ENCODE measurements at regions not wholly inside any gene's neighbourhood (a gene's known extent, or its start where the extent isn't known, plus 50 kb on each side); places are given as distances from the start of the nearest gene placed in this dataset.

- TF ChIP-seq, protein P1, sequence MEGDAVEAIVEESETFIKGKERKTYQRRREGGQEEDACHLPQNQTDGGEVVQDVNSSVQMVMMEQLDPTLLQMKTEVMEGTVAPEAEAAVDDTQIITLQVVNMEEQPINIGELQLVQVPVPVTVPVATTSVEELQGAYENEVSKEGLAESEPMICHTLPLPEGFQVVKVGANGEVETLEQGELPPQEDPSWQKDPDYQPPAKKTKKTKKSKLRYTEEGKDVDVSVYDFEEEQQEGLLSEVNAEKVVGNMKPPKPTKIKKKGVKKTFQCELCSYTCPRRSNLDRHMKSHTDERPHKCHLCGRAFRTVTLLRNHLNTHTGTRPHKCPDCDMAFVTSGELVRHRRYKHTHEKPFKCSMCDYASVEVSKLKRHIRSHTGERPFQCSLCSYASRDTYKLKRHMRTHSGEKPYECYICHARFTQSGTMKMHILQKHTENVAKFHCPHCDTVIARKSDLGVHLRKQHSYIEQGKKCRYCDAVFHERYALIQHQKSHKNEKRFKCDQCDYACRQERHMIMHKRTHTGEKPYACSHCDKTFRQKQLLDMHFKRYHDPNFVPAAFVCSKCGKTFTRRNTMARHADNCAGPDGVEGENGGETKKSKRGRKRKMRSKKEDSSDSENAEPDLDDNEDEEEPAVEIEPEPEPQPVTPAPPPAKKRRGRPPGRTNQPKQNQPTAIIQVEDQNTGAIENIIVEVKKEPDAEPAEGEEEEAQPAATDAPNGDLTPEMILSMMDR (IDR thresholded peaks at IDR 0.05) = no peak
- no peak for TF ChIP-seq EZH2phosphoT487 (IDR thresholded peaks at IDR 0.05)
Observed at GRCh38 chr7:52959336-52959735, 76.1 kb upstream of the POM121L12 start.

Measured in neural progenitor cell (in vitro differentiated cells).